Gastrocnemius medialis (tissue), 4 donors: ENCODE measurements at regions not wholly inside any gene's neighbourhood (a gene's known extent, or its start where the extent isn't known, plus 50 kb on each side); places are given as distances from the start of the nearest gene placed in this dataset.
"Not testable (repeated sequence)": the region's sequence is repeated elsewhere in the genome, so short reads cannot be mapped to it uniquely, and the experiment has no call there.

Experiments
- ATAC-seq, 2 donors: fragments of 150-250 bp; one replicate each; pipeline ENCODE4 v1.9.1; 2016
- DNase-seq, 2 donors: peaks; one replicate each; pipeline ENCODE4 v3.0.0-alpha.2; 2019
- H3K27ac ChIP-seq, 4 donors: fragments of 200-600 bp; sonication (generic); 1 replicate in 1 of 4; 2 replicates in 3 of 4; pipeline ENCODE4 v1.5.1; 2016 to 2018; ENCODE audit warnings: mild to moderate bottlenecking in 2 of 4, moderate library complexity in 1 of 4
- H3K27me3 ChIP-seq, 3 donors: fragments of 200-600 bp; sonication (generic) in 2 of 3; 1 replicate in 1 of 3; 2 replicates in 2 of 3; pipeline versions ENCODE4 v1.5.1 to v1.6.0; 2016 to 2019; ENCODE audit warnings: mild to moderate bottlenecking in 1 of 3, moderate library complexity in 1 of 3
- H3K36me3 ChIP-seq, 2 donors: fragments of 200-600 bp; sonication (generic) in 1 of 2; one replicate each; pipeline ENCODE4 v1.5.1; 2017 to 2018
- H3K4me1 ChIP-seq, 2 donors: fragments of 200-600 bp; sonication (generic) in 1 of 2; one replicate each; pipeline ENCODE4 v1.5.1; 2016 to 2017; ENCODE audit warnings: mild to moderate bottlenecking in 2 of 2
- H3K4me3 ChIP-seq, 4 donors: fragments of 200-600 bp; sonication (generic) in 3 of 4; 1 replicate in 1 of 4; 2 replicates in 3 of 4; pipeline ENCODE4 v1.5.1; 2016 to 2019; ENCODE audit warnings: mild to moderate bottlenecking in 2 of 4
- H3K9me3 ChIP-seq, 3 donors: fragments of 200-600 bp; sonication (generic) in 2 of 3; 1 replicate in 1 of 3; 2 replicates in 2 of 3; pipeline ENCODE4 v1.5.1; 2016 to 2019
- POLR2A ChIP-seq, 2 donors: fragments of 450-650 bp; IDR thresholded peaks; one replicate each; pipeline ENCODE4 v1.6.1; 2017; ENCODE audit warnings: antibody characterized with exemption in 2 of 2, mild to moderate bottlenecking in 2 of 2, moderate library complexity in 2 of 2
- in situ Hi-C, 4 donors: fragments of 200-750 bp; cut with MboI; loops; one replicate each; pipeline versions ENCODE4 v1.15.0 to v1.8.0; 2017; ENCODE audit warnings: low sequenced_read_pairs in 4 of 4
- intact Hi-C: fragments of 100-400 bp; cut with DNase I; formaldehyde crosslinking; loops from one replicate; pipeline ENCODE4 v1.15.1; 2023; ENCODE audit warnings: low total_unique reads
- TF ChIP-seq, protein P1 (sequence below), 5 experiments: fragments of 450-650 bp in 3 of 5; fragments of 200-600 bp in 2 of 5; sonication (generic) in 2 of 5; IDR thresholded peaks in 4 of 5; conservative IDR thresholded peaks in 1 of 5; 1 replicate in 4 of 5; 2 replicates in 1 of 5; pipeline ENCODE4 v1.5.1; 2016 to 2019; ENCODE audit warnings: antibody characterized with exemption in 5 of 5, mild to moderate bottlenecking in 3 of 5, moderate library complexity in 3 of 5

DNA sequence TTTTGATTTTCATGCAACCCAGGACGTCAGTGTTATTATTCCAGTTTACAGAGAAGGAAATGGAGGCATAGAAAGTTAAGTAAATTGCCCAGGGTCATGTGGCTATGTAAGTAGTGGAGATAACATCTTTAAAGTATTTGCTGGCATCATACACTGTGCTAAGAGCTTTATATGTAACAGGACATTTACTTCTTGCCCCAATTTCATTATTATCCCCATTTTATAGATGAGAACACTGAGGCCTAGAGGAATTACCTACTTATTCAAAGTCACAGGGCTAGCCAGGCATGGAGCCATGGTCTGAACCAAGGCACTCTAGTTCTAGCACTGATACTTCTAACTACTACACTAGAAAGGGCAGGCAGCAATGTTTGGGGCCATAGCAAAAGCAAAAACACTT, 107.3 kb upstream of the ANKRD28 start:
- Histone ChIP-seq H3K9me3 (no peaks in the 10 kb centered on the region), H3K36me3 (no peaks in the 10 kb centered on the region), H3K4me3 (no peak overlapping the region), H3K27ac (peak overlapping the region; percentile 21 to 95 (median 85)), H3K27me3 (no peaks in the 10 kb centered on the region), H3K4me1 (peaks cover 22 to 28% of the 10 kb centered on the region in 2 donors)
- TF ChIP-seq POLR2A (IDR thresholded peaks at IDR 0.05): no peak
- TF ChIP-seq, protein P1, sequence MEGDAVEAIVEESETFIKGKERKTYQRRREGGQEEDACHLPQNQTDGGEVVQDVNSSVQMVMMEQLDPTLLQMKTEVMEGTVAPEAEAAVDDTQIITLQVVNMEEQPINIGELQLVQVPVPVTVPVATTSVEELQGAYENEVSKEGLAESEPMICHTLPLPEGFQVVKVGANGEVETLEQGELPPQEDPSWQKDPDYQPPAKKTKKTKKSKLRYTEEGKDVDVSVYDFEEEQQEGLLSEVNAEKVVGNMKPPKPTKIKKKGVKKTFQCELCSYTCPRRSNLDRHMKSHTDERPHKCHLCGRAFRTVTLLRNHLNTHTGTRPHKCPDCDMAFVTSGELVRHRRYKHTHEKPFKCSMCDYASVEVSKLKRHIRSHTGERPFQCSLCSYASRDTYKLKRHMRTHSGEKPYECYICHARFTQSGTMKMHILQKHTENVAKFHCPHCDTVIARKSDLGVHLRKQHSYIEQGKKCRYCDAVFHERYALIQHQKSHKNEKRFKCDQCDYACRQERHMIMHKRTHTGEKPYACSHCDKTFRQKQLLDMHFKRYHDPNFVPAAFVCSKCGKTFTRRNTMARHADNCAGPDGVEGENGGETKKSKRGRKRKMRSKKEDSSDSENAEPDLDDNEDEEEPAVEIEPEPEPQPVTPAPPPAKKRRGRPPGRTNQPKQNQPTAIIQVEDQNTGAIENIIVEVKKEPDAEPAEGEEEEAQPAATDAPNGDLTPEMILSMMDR (IDR thresholded peaks at IDR 0.05 in 4 of 5, conservative IDR thresholded peaks at IDR 0.05 in 1 of 5): no peak
- no peak for DNase-seq
- no peak for ATAC-seq
- in situ Hi-C loops: no loop called here
- intact Hi-C loops: no loop called here

DNA sequence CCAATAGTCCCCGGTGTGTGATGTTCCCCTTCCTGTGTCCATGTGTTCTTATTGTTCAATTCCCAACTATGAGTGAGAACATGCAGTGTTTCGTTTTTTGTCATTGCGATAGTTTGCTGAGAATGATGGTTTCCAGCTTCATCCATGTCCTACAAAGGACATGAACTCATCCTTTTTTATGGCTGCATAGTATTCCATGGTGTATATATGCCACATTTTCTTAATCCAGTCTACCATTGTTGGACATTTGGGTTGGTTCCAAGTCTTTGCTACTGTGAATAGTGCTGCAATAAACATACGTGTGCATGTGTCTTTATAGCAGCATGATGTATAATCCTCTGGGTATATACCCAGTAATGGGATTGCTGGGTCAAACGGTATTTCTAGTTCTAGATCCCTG, 109.6 kb upstream of the ANKRD28 start:
- H3K27me3 ChIP-seq, H3K4me3 ChIP-seq, intact Hi-C loops, H3K36me3 ChIP-seq, in situ Hi-C loops, H3K9me3 ChIP-seq, H3K27ac ChIP-seq, DNase-seq, ATAC-seq: not testable (repeated sequence)
- H3K4me1 ChIP-seq: peaks cover 16 to 25% of the 10 kb centered on the region in 2 donors

DNA sequence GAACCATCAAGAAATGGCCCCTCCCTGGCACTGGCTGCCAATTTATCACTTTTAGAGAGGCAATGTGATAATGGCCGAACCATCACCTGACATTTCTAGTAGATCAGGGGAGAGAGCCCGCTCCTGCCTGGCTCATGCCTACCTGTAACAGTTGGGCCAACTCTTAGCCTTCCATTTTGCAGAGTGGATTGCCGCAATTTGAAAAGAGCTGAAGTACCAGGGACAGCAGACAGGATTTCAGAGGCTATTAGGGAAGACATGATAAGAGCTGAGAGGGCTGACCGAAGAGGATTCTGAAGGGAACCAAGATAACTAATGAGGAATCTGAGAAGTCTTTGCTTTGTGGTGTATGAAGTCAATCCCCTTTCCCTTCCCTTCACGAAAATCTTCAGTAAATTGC, 121.2 kb upstream of the ANKRD28 start:
- in situ Hi-C loops: no loop called here

DNA sequence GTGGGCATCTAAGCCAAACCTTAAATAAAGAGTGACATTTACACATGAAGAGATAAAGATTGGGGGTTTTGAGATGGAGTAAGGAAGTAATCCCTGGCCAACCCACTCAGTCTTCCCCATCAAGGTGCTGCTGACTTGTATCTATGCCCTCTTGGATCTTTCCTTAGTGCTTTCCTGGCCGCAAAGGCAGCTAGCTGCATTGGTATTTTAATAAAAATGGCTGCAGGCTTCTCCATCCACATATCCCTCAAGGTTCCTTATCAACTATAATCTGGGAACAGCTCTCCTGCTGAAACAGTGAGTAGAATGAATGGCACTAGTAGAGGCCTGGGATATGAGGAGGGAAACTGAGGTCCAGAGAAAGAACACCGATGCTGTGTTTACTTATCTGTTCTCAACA, 122.2 kb upstream of the ANKRD28 start:
- intact Hi-C loops: no loop called here
- Histone ChIP-seq H3K9me3 (no peaks in the 10 kb centered on the region), H3K36me3 (no peaks in the 10 kb centered on the region), H3K4me3 (no peak overlapping the region), H3K27me3 (no peaks in the 10 kb centered on the region), H3K27ac (no peak overlapping the region), H3K4me1 (no peaks in the 10 kb centered on the region)
- DNase-seq: no peak
- no peak for TF ChIP-seq POLR2A (IDR thresholded peaks at IDR 0.05)
- TF ChIP-seq, protein P1 (IDR thresholded peaks at IDR 0.05 in 4 of 5, conservative IDR thresholded peaks at IDR 0.05 in 1 of 5): no peak
- in situ Hi-C loops: no loop called here
- no peak for ATAC-seq

More for the DNA sequence above, 121.2 kb upstream of the ANKRD28 start:
- intact Hi-C loops: no loop called here
- no peak for ATAC-seq
- DNase-seq: no peak
- TF ChIP-seq POLR2A (IDR thresholded peaks at IDR 0.05): no peak
- TF ChIP-seq, protein P1 (IDR thresholded peaks at IDR 0.05 in 4 of 5, conservative IDR thresholded peaks at IDR 0.05 in 1 of 5): no peak
- H3K9me3 ChIP-seq: no peaks in the 10 kb centered on the region
- no peaks in the 10 kb centered on the region for H3K4me1 ChIP-seq
- H3K27ac ChIP-seq: no peak overlapping the region
- H3K4me3 ChIP-seq: no peak overlapping the region
- no peaks in the 10 kb centered on the region for H3K36me3 ChIP-seq
- no peaks in the 10 kb centered on the region for H3K27me3 ChIP-seq

DNA sequence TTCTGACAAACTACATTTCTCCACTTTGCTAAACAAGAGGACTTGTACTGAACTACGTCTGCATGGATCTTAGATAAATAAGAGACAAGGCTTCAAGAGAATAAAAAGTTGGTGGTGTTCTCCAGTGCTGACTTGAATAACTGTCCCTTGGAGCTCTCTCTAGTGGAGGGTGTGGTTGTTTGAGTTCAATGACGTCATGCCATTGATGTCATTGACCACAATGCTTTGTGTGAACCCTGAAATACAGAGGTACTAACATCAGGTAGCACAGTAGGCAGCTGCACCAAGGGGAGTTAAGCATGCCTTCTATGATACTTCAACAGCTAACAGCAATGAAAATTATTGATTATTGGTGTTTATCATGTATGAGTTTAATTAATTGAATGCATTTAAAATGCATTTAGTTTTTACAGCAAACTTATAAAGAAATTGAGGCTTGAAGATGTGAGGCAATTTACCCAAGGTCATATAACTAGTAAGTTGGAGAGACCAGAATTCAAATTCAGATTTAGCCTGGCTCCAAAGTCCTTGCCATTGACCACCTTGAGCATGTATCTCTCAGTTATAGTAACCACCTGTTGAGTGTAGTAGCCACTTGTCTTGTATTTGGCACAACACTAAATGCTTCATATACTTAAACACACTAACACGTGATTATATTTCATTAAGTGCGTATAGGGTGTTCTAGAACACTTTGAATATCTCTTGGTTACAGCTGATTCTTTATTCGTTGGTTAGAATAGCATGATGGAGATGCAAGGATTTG, 126.0 kb upstream of the ANKRD28 start:
- H3K27ac ChIP-seq: no peak overlapping the region
- no peak for TF ChIP-seq POLR2A (IDR thresholded peaks at IDR 0.05)
- TF ChIP-seq, protein P1 (IDR thresholded peaks at IDR 0.05 in 4 of 5, conservative IDR thresholded peaks at IDR 0.05 in 1 of 5): no peak
- H3K9me3 ChIP-seq: no peaks in the 10 kb centered on the region
- intact Hi-C loops (no loop called here), in situ Hi-C loops (no loop called here)
- H3K36me3 ChIP-seq: no peaks in the 10 kb centered on the region
- ATAC-seq (no peak), DNase-seq (no peak)
- H3K4me1 ChIP-seq: peaks cover 0 to 2% of the 10 kb centered on the region in 2 donors
- no peaks in the 10 kb centered on the region for H3K27me3 ChIP-seq
- no peak overlapping the region for H3K4me3 ChIP-seq
